ENCODE measurements at regions not wholly inside any gene's neighbourhood (a gene's known extent, or its start where the extent isn't known, plus 50 kb on each side); places are given as distances from the start of the nearest gene placed in this dataset.
"Not testable (repeated sequence)": the region's sequence is repeated elsewhere in the genome, so short reads cannot be mapped to it uniquely, and the experiment has no call there.

GRCh38 chr11:109695696-109696095 lies 273.7 kb downstream of the C11orf87 start:
- no peak for DNase-seq

GRCh38 chr11:109696191-109696897 lies 274.4 kb downstream of the C11orf87 start:
- DNase-seq = no peak

GRCh38 chr11:109697140-109697843 lies 275.3 kb downstream of the C11orf87 start:
- no peak for DNase-seq

GRCh38 chr11:109698237-109698636 lies 276.2 kb downstream of the C11orf87 start:
- no peak for DNase-seq

- DNase-seq = no peak
These were observed 282.4 kb downstream of the C11orf87 start for GRCh38 chr11:109704432-109704831.

GRCh38 chr11:109706945-109707344 lies 285.0 kb downstream of the C11orf87 start:
- no peak for DNase-seq

GRCh38 chr11:109707411-109707810 lies 285.4 kb downstream of the C11orf87 start:
- DNase-seq = no peak

GRCh38 chr11:109708184-109708583 lies 286.2 kb downstream of the C11orf87 start:
- DNase-seq = no peak

- DNase-seq = not testable (repeated sequence)
These were observed 292.5 kb downstream of the C11orf87 start for GRCh38 chr11:109714444-109714843.

- DNase-seq = not testable (repeated sequence)
These were observed 293.4 kb downstream of the C11orf87 start for GRCh38 chr11:109715424-109715823.

- DNase-seq = no peak
These were observed 304.1 kb downstream of the C11orf87 start for GRCh38 chr11:109726061-109726460.

GRCh38 chr11:109728056-109728455 lies 306.1 kb downstream of the C11orf87 start:
- no peak for DNase-seq

- DNase-seq = no peak
These were observed 307.8 kb downstream of the C11orf87 start for GRCh38 chr11:109729761-109730160.

GRCh38 chr11:109730669-109731068 lies 308.7 kb downstream of the C11orf87 start:
- no peak for DNase-seq

- no peak for DNase-seq
These were observed 309.5 kb downstream of the C11orf87 start for GRCh38 chr11:109731451-109731850.

- no peak for DNase-seq
These were observed 311.3 kb downstream of the C11orf87 start for GRCh38 chr11:109733245-109733644.

- no peak for DNase-seq
These were observed 312.6 kb downstream of the C11orf87 start for GRCh38 chr11:109734566-109734965.

- no peak for DNase-seq
These were observed 313.1 kb downstream of the C11orf87 start for GRCh38 chr11:109735128-109735527.

- DNase-seq = no peak
These were observed 317.4 kb downstream of the C11orf87 start for GRCh38 chr11:109739379-109739778.

- no peak for DNase-seq
These were observed 324.1 kb downstream of the C11orf87 start for GRCh38 chr11:109745996-109746625.

GRCh38 chr11:109747839-109748238 lies 325.8 kb downstream of the C11orf87 start:
- DNase-seq = no peak

GRCh38 chr11:109749476-109749875 lies 327.5 kb downstream of the C11orf87 start:
- no peak for DNase-seq

- DNase-seq = no peak
These were observed 329.0 kb downstream of the C11orf87 start for GRCh38 chr11:109750964-109751363.
